AML-193 (cell line): ENCODE measurements at regions not wholly inside any gene's neighbourhood (a gene's known extent, or its start where the extent isn't known, plus 50 kb on each side); places are given as distances from the start of the nearest gene placed in this dataset.
A peak's percentile ranks its signal among the peaks of the same experiment; 100 is the strongest.
"Not testable (repeated sequence)": the region's sequence is repeated elsewhere in the genome, so short reads cannot be mapped to it uniquely, and the experiment has no call there.

Experiments used
- DNase-seq, 2 experiments: peaks; one replicate each; lab custom pipeline; 2025; lab: John Stamatoyannopoulos, UW

DNA sequence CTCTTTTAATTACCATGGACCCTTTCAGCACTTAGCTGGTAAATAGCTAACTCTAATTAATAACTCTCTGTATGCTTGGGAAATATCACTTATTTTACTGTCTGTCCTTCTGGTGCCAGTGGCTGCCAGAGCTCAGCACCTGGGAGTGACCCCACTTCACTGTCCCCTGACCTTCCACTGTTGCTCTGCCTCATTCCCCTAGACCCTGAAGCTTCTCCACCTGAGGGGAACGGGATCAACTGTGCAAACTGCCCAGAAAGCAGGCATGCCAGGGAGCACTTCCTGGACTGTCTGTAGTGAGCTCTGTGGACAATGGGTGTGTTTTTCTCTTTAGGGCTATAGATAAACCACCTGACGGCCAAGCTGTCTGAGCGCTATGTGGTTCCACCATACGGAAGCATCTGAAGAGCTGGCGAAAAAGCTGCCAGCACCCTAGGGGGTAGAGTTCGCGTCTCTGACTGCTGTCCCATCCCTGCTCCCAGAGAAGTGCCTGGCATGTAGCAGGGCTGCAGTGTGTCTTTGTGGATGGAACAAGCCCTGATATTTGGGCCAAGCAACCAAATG is 106.3 kb upstream of the FOXA2 start:
- DNase-seq, result no peak

DNA sequence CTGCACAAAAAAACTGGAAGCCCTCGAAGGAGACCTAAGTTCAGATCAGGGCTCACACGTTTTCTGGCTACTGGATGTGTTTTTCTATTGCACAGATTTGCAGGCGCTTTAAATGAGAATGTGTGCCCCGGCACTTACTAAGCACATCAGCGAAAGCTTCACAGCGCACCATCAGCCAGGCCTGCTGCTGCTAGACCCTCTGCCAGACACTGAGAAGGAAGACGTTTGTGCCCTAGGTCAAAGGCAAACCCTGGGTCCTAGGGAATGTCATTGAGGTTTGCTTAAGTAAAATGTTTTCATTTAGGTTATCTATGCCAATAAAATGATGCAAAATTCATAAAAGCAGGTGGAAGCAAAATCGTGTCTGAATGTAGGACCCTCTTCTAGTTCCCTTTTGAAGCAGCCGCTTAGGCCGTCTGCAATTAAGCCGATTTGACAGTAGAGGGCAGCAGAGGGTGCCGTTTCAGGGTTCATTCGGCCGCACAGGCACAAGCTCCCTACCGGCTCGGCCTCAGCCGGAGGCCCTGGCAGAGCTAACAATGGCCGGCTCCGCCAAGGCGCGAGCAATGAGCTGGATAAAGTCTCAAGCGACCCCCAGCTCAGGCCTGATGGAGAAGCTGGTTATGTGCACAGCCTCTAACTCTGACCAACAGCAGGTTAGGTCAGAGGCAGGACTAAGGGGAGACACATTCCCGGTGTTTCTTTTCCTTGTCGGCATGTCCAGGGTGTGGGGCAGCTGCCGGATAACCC is 107.2 kb upstream of the FOXA2 start:
- DNase-seq, result peak; percentile 45 to 60

DNA sequence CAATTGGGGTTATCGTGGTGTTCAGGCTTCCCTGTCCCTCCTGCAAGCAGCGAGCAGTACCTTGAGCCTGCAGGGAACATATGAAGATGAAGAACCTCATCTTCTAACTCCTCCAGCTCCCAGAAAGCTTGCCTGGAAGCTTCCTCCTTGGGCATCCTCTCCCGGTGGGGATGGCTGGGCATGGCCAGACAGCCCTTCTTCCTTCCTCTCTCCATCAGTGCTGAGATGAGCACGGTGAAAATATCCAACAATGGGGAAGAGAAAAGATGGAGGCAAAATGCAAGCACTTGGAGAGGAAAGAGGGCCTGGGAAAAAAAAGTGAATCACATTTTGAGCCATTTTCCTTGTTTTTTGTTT is 107.7 kb upstream of the FOXA2 start:
- DNase-seq, result no peak

DNA sequence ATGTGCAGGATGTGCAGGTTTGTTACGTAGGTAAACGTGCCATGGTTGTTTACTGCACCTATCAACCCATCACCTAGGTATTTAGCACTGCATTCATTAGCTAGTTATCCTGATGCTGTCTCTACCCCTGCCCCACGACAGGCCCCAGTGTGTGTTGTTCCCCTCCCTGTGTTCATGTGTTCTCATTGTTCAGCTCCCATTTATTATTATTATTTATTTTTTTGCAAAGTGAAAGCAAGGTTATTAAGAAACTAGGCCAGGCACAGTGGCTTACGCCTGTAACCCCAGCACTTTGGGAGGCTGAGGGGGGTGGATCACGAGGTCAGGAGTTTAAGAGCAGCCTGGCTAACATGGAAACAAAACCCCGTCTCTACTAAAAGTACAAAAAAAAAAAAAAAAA is 108.2 kb upstream of the FOXA2 start:
- not testable (repeated sequence) for DNase-seq

DNA sequence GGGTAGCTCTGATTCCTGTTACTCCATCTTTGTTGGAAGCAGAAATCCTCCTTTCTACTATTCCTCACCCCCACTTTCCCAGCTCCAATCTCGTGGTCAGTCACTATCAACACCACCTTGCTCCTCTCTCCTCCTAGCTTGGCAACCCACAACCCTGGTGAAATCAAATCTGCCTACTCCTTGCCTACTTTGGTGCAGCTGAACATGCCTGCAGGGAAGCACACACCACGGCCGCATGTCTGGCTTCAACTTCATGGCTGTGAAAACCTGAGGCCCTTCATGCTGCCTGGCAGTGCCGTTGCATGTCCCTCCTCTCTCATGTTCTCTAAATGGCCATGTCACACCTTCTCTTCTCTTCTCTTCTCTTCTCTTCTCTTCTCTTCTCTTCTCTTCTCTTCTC is 112.4 kb upstream of the FOXA2 start:
- no peak for DNase-seq

DNA sequence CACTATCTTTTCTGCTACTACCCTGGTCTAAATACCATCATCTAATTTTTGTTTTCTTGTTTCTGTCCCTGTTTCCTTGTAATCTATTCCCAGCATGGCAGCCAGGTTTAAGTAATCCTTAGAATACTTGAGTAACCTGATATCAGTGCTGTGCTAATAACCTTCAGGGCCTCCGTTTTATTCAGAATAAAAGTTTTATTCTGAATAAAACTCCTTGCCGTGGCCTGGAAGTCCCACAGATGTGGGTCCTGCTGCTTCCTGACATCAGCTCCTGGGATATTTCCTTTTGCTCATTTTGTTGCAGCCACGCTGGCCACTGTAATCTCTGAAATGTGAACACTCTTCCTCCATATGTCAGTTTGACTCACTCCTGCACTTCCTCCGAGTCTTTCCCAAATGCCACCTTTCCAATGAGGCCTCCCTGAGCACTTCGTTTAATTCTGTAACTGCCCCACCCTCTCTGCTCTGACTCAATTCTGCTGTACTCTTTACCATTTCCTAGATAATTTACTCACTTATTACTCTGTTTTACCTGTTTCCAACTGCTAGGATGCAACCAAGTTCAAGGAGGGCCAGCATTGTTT is 114.0 kb upstream of the FOXA2 start:
- no peak for DNase-seq

DNA sequence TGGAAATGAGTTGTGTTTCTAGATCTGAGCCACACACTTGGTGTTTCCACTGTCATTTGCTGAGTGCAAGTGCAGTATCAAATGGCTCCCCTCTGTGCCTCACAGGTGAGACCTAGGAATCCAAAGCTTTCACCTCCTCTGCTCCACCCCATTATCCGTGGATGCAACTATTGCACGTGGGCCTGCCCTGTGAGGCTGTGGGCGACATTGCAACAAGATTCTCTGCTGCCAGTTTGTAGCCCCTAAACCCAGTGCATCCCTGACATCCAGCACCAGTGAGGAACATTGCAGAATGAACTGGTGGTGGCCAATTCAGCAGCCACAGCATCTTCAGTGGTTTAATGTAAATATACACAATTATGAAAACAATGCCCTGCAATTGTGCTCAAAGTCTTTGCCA is 115.0 kb upstream of the FOXA2 start:
- DNase-seq, result no peak

DNA sequence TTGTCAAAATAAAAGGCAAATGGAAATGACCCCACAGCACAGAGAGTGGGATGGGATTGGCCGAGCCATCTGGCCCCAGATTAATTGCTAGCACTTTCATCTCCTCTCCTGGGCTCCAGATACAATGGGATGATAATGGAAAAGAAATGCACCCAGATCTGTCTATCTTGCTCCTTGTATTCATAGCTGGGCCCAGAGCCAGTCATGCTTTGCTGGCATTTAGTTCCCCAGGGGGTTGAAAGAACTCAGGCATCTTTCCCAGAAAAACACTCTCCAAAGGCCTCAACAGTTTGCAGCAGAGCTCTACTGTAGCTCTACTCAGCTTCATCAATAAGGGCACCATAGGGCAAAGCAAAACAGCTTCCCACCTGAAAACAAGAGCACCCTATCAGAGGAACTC is 116.0 kb upstream of the FOXA2 start:
- DNase-seq, result no peak

DNA sequence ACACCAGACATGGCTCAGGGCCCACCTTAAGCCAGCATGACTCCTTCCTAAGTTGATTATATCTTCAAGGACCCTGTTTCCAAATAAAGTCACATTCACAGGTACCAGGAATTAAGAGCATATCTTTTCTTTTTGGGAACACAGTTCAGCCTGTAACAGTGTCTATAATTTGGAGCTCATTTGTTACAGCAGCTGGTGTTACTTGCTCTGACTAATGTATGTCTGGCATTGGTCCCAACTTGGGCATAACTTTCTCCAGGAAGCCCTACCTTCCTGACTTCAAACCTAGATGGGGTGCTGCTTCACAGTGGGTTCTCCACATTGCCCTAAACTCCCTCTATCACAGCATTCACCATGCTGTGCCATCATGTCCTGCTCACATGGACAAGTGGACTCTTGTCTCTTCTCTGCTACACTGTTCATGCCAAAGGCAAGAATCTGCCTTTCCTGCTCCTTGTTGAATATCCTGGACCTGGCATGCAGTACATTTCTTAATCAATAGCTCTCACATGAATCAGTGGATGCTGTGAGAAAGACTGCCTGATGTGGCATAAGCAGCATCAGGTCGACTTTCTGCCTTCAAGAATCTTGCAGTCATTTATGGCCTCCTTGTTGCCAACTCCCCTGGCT is 117.4 kb upstream of the FOXA2 start:
- DNase-seq, result no peak

DNA sequence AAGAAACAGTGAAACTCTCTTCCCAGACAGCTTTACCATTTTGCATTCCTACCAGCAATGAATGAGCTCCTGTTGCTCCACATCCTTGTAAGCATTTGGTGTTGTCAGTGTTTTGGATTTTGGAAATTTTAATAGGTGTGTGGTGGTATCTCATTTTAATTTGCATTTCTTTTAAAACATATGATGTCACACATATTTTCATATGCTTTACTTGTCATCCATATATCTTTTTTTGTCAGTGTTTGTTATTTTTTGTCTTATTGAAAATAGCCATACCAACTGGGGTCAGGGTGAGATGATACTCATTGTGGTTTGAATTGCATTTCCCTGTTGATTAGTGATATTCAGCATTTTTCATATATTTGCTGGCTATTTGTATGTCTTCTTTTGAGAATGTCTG is 119.5 kb upstream of the FOXA2 start:
- no peak for DNase-seq

DNA sequence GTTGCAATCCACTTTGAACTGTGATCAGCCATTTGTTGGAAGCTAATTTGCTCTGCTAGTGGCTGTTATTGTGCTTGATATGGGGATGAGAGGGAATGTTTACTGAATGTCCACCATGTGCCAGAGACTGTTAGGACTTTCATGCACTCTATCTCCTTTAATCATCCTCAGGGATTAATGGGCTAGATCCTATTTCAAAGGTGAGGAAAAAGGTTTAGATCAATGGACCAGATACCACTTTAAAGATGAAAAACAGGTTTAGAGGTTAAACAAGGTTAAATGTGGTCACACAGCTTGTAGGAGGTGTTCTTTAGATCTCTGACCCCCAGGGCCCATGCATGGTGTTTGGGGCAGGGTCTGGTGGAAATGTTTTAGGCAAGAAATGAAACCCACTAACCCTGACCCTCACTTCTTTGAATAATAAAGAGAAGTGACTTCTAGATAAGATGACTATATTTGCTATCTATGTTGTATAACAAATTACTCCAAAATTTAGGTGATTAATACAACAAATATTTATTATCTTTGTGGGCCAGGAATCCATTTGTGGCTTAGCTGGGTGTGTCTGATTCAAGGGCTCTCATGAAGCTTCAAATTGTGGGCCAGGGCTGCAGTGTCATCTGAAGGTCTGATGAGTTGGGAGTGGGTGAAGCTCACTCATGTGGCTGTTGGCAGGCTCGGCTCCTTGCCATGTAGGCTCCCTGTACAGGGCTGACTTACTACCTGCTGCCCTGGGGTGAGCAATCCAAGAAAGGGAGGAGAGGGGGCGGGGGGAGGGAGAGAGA is 127.8 kb upstream of the FOXA2 start:
- no peak for DNase-seq

DNA sequence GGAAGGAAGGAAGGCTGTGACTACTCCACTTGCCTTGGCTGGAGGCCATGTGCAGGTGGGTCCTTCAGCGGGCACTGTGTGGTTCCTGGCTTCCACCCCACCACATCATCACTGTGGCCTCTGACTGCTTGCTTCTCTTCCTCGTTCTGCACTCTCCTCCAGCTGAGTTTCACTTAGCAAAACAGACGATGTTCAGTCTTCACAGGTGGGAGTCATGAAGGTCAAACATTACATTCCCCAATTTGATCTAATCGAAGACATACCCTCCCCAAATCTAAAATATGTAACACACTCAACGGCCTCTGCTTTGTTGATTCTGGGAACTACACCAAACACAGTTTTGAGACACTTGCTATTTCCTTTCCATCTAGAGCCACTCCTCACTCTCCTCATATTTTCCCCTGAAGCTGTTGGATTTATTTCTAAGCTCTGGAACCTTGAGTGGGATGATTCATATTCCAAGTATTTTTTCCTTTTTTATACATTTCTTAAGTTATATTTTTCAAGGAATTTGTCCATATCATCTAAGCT is 132.5 kb upstream of the FOXA2 start:
- DNase-seq, result no peak

DNA sequence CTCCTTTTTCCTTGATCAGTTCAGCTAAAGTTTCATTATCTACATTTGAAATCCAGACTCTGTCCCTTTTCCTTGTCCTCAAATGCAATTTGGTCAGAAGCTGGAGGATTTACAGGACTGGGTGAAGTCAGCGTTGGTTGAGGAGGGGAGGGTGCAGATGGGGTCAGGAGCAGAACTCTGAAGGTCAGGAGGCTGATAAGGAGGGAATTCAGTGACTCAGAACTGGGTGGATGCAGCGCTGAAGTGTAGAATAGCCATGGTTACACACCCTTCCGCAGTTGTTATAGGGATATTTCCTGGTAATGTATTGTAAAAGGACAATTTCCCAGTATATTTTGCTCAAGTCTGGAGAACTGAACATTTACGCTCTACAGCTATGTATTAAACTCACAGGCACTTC is 133.1 kb upstream of the FOXA2 start:
- DNase-seq, result no peak

DNA sequence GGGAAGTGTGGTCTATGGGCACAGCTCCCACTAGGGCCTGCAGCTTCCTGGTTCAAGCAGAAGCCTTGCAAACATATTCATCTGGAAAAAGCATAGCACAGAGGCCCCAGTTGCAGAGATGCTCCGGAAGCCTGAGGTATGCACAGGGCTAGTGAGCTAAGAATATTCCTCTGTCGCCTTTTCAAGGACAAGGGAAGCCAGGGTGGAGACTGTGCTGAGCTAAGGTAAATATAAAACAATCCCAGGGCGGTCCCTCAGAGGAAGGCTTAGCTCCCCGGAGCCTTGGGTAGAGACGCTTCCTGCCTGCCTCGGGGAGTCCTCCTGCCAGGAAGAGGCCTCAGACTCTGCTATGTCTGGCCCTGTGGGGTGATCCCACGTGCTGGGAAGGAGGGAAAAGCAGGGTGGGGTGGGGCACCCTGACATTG is 134.8 kb upstream of the FOXA2 start:
- no peak for DNase-seq

DNA sequence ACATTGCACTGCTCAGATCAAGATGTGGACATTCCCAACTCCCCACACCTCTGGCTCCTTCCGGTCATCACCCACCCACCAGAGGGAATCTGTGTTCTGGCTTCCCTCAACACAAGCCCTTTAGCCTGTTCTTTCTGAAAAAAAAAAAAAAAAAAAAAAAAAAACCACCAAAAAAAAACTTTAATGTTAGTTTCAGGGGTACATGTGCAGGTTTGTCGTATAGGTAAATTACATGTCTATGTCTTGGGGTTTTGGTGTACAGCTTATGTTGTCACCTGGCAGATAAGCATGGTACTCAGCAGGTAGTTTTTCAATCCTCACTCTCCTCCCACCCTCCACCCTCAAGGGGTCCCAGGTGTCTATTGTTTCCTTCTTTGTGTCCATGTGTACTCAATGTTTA is 135.8 kb upstream of the FOXA2 start:
- no peak for DNase-seq

DNA sequence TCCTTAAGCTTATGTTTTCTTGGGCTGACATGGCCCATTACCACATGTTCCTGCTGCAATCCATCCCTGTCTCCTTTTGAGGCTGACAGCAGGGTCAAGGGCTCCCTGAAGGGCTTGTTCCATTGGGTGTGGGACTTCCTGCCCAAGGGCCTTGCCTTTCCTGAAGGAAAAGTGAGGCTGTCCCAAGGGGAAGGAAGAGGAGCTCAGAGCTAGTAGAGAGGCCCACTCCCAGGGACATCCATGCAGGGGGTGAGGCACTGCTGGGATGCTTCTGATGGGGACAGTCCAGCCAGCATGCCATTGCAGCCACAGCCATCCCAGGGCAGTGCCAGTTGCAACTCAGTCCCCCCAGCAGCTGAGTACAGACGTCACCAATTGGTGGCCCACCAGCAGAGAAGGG is 138.4 kb upstream of the FOXA2 start:
- DNase-seq, result no peak

DNA sequence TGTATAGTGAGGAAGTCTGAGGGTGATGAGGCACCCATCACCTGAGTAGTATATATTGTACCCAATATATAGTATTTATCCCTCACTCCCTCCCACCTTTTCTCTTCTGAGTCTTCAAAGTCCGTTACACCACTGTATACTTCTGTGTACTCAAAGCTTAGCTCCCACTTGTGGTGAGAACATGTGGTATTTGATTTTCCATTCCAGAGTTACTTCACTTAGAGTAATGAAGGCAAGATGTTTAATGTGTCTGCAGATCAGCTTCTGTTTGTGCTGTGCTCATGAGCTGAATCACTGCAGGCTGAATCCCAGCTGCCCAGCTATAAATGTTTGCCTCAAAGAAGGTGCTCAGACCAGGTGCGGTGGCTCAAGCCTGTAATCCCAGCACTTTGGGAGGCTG is 139.3 kb upstream of the FOXA2 start:
- no peak for DNase-seq

DNA sequence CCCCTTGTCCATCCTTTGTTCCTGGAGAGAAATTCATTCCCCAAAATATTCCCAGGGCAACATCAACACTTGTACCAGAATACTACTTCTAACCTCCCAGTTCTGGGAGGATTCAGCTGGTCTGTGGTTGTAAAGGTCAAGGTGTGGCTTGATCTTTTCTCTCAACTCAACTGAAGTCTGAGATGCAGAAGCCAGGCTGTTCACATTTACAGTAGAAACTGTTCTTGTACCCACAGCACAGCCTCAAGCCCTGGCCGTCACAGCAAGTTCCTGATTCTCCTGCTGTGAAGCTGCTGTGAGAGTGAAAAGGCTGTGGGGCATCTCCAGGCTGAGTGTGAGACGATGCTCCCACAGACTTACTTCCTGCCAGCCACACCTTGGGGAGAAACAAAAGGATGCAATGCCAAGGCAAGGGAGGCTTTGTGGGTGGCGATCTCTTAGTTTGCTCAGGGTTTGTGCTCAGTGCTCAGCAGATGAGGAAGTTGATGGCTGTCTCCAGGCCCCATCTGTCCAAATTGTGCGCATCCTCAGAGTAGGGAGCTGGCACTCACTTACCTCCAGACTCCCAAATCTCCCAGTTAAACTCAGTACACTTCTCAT is 143.9 kb upstream of the FOXA2 start:
- no peak for DNase-seq

DNA sequence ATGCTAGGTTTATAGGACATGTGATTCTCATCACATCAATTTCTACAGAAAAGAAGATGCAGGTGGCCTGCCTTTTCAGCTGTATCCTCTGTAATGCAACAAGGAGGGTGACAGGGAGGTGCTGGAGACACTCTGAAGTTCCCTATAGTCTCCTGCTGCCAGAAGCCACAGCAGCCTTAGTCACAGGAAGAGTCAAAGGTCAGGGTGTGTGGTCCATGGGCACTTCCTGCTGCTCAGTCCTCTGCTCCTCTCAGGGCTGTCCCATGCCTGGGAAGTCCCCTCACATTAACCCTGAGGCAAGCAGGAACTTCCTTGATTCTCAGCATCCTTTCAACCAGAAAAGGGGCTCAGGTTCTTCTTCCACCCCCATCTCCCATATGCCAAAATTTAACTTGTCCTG is 144.8 kb upstream of the FOXA2 start:
- no peak for DNase-seq

DNA sequence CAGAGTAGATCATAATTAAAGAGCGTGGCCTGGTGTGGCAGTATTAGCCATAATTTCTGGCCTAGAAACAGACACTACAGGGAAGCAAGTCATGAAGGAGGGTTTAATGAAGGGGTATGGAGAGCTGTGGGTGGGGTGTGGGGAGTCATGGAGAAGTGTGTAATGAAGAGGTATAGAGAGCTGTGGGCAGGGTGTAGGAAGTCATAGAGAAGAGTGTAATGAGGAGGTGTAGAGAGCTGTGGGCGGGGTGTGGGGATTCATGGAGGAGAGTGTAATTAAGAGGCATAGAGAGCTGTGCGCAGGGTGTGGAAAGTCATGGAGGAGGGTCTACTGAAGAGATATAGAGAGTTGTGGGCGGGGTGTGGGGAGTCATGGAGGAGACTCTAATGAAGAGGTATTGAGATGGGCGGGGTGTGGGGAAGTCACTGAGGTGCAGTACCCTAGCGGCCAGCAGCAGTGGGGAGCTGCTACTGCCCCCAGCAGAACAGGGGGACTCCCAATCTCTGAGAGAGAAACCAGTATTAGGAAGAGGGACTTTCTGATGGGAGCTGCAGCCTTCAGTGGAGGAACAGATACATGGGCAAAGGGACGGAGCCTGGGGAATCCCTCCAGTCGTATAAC is 145.4 kb upstream of the FOXA2 start:
- no peak for DNase-seq

DNA sequence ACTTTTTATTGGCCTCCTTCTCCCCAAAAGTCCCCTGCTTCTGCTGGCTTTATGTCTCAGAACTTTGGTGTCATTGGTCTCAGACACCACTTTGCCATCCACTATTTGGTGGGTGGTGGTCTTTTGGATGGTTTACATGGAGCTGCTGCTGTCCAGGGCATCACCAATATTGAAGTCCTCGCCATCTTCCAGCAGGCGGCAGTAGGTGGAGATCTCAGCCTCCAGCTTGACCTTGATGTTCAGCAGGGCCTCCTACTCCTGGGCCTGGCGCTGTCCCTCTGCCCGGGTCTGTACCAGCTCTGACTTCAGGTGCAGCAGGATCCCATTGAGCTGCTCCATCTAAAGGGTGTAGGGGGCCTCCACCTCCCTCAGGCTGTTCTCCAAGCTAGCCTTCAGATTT is 148.4 kb upstream of the FOXA2 start:
- DNase-seq, result no peak
